ENCODE measurements at regions not wholly inside any gene's neighbourhood (a gene's known extent, or its start where the extent isn't known, plus 50 kb on each side); places are given as distances from the start of the nearest gene placed in this dataset.

- TF ChIP-seq FOXP2 (optimal IDR thresholded peaks at IDR 0.05; ENCODE audit: control extremely low read depth, extremely low read length, insufficient read depth) (no peak), EZH2 (IDR thresholded peaks at IDR 0.05) (no peak), POLR2AphosphoS5 (IDR thresholded peaks at IDR 0.05; ENCODE audit: borderline replicate concordance, low read depth, low read length) (no peak)
Measured at GRCh38 chr12:41856228-41856627, 288.4 kb downstream of the GXYLT1 start.

Data from SK-N-MC (cell line).